Colonic mucosa (tissue), 4 donors: ENCODE measurements at regions not wholly inside any gene's neighbourhood (a gene's known extent, or its start where the extent isn't known, plus 50 kb on each side); places are given as distances from the start of the nearest gene placed in this dataset.
"Not testable (repeated sequence)": the region's sequence is repeated elsewhere in the genome, so short reads cannot be mapped to it uniquely, and the experiment has no call there.

ENCODE experiments used
- DNase-seq: peaks from one replicate; pipeline ENCODE4 v3.0.0-alpha.2; 2020
- H3K27ac ChIP-seq: fragments of 200-600 bp; one replicate; pipeline ENCODE4 v1.8.0; 2021
- H3K27me3 ChIP-seq: fragments of 200-600 bp; one replicate; pipeline ENCODE4 v1.8.0; 2021
- H3K36me3 ChIP-seq: fragments of 200-600 bp; one replicate; pipeline ENCODE4 v1.8.0; 2021
- H3K4me1 ChIP-seq: fragments of 200-600 bp; one replicate; pipeline ENCODE4 v1.8.0; 2021; ENCODE audit warnings: mild to moderate bottlenecking
- H3K4me3 ChIP-seq: fragments of 200-600 bp; one replicate; pipeline ENCODE4 v1.8.0; 2021
- H3K9ac ChIP-seq, 2 donors: one replicate each; pipeline ENCODE4 v1.7.0; 2013; ENCODE audit warnings: control low read depth in 2 of 2, low read depth in 2 of 2, low read length in 2 of 2
- H3K9me3 ChIP-seq: fragments of 200-600 bp; one replicate; pipeline ENCODE4 v1.8.0; 2021
- intact Hi-C: fragments of 100-400 bp; cut with DNase I; formaldehyde crosslinking; loops from one replicate; pipeline ENCODE4 v1.14.1; 2022
- TF ChIP-seq, protein P1 (sequence below): fragments of 200-600 bp; IDR thresholded peaks from one replicate; pipeline ENCODE4 v1.8.0; 2022; ENCODE audit warnings: antibody characterized with exemption, mild to moderate bottlenecking
- donor health status: healthy.
- donor health status: DM: no; HTN: no; CAD: no.
- donor health status: DM: no; HTN: no; CAD: no.

DNA sequence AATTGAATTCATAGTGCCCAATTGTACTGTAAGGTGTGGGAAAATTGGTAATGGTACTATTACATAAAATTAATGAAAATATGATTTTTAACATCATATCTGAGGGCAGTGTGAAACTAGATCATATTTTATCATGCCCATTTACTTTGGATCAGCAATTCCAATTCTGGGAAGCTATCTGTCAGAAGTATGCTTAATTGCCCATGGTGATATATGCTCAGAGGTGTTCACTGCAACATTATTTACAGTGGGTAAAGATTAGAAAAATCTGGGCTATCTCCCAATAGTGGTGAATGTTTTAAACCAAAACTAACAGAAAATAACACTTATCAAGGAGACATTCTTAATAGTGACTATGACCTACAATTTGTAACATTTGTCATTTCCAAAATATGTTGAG is 1260.0 kb downstream of the BRINP3 start:
- no peaks in the 10 kb centered on the region for H3K9me3 ChIP-seq
- no peak overlapping the region for H3K4me3 ChIP-seq
- H3K27ac ChIP-seq, result no peak overlapping the region
- DNase-seq, result no peak
- TF ChIP-seq, protein P1, sequence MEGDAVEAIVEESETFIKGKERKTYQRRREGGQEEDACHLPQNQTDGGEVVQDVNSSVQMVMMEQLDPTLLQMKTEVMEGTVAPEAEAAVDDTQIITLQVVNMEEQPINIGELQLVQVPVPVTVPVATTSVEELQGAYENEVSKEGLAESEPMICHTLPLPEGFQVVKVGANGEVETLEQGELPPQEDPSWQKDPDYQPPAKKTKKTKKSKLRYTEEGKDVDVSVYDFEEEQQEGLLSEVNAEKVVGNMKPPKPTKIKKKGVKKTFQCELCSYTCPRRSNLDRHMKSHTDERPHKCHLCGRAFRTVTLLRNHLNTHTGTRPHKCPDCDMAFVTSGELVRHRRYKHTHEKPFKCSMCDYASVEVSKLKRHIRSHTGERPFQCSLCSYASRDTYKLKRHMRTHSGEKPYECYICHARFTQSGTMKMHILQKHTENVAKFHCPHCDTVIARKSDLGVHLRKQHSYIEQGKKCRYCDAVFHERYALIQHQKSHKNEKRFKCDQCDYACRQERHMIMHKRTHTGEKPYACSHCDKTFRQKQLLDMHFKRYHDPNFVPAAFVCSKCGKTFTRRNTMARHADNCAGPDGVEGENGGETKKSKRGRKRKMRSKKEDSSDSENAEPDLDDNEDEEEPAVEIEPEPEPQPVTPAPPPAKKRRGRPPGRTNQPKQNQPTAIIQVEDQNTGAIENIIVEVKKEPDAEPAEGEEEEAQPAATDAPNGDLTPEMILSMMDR, result no peak
- H3K36me3 ChIP-seq, result no peaks in the 10 kb centered on the region
- no peak overlapping the region for H3K9ac ChIP-seq
- H3K4me1 ChIP-seq, result no peaks in the 10 kb centered on the region
- H3K27me3 ChIP-seq, result no peaks in the 10 kb centered on the region
- intact Hi-C loops, result no loop called here

DNA sequence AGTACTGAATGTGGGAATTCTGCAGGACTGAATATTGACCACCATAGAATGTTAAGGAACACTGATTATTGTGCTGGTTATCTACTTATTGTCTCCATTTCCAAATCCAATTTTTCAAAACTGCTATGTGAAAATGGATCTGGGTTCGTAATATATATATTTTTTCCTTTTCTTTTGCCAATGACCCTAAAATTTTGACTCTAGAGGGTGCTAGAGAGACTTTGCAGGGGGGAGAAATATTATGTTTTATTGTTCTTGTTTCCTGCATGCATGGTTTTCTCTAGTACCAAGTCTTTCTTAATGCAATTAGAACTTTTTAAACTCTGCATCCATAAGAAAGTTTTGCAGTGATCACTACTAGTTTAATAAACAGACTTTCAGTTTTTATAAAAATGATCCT is 1256.9 kb downstream of the BRINP3 start:
- Histone ChIP-seq H3K27ac (no peak overlapping the region), H3K36me3 (no peaks in the 10 kb centered on the region), H3K4me3 (no peak overlapping the region), H3K9ac (no peak overlapping the region), H3K9me3 (no peaks in the 10 kb centered on the region), H3K27me3 (no peaks in the 10 kb centered on the region), H3K4me1 (no peaks in the 10 kb centered on the region)
- DNase-seq, result no peak
- intact Hi-C loops, result no loop called here
- TF ChIP-seq, protein P1, result no peak

DNA sequence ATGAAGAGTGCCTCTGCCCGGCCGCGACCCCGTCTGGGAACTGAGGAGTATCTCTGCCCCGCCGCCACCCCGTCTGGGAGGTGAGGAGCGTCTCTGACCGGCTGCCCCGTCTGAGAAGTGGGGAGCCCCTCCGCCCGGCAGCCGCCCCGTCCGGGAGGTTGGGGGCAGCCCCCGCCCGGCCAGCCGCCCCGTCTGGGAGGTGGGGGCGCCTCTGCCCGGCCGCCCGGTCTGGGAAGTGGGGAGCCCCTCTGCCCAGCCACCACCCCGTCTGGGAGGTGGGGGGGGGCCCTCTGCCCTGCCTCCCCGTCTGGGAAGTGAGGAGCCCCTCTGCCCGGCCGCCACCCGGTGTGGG is 1251.9 kb downstream of the BRINP3 start:
- H3K9me3 ChIP-seq, H3K36me3 ChIP-seq, H3K4me3 ChIP-seq, H3K4me1 ChIP-seq, DNase-seq, H3K27ac ChIP-seq, H3K9ac ChIP-seq, intact Hi-C loops, H3K27me3 ChIP-seq: not testable (repeated sequence)

DNA sequence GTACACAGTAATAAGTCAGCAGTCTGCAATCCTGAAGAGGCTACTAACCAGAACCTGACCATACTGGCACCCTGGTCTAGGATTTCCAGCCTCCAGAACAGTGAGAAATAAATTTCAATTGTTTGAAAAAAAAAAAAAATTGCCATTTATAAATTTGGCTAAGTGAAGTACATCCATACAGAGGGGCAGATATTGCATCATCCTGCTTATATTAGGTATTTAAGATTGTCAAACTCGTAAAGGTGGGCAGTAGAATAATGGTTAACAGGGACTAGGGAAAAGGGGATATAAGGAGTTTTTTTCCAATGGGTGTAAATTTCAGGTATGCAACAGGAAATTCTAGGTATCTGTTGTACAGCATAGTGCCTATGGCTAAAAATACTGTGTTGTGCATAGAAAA is 1250.9 kb downstream of the BRINP3 start:
- Histone ChIP-seq H3K4me3 (no peak overlapping the region), H3K27me3 (no peaks in the 10 kb centered on the region), H3K27ac (no peak overlapping the region), H3K9ac (no peak overlapping the region), H3K9me3 (no peaks in the 10 kb centered on the region), H3K4me1 (no peaks in the 10 kb centered on the region), H3K36me3 (no peaks in the 10 kb centered on the region)
- no peak for DNase-seq
- TF ChIP-seq, protein P1, result no peak
- intact Hi-C loops, result no loop called here

- intact Hi-C loops, result no loop called here
- Histone ChIP-seq H3K4me3 (no peak overlapping the region), H3K9ac (no peak overlapping the region), H3K27ac (no peak overlapping the region), H3K9me3 (no peaks in the 10 kb centered on the region), H3K4me1 (no peaks in the 10 kb centered on the region), H3K36me3 (no peaks in the 10 kb centered on the region), H3K27me3 (no peaks in the 10 kb centered on the region)
- TF ChIP-seq, protein P1, result no peak
- DNase-seq, result no peak
Observed at GRCh38 chr1:189237008-189237407, 1240.7 kb downstream of the BRINP3 start.

DNA sequence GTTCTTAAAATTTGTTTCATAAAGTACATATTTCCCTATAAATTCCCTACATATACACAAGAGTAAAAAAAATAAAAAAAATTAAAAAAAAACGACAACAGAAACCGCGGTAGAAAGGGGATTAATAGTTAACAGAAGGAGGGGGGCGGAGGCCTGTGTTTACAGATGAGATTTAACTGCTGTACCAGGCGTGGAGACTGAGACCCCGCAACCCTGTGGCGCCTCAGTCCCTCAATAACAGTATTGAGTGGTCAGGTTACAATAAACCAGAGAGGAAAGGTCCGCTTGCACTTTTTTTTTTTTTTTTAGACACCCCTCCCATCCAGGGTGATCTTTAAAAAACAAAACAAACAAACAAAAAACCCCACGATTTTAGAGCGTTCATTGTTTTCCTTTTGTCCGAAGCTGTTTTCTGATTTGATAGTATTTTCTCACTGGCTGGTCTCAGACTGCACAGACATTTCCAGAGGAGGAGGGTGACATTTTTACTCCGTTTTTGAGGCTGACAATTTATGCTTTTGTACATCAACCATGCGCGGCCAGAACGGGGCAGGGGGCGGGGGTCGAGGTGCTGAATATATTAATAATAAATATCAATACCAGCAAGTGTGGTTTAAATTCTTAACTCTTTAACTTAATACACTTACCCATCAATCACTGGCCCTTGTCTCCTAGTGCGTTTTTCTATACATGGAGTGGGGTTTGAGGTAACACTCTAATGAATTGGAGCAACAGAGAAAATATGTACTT is 1223.9 kb downstream of the BRINP3 start:
- intact Hi-C loops, result no loop called here
- no peaks in the 10 kb centered on the region for H3K27me3 ChIP-seq
- TF ChIP-seq, protein P1, result no peak

GRCh38 chr1:189261128-189261527 is 1216.5 kb downstream of the BRINP3 start:
- H3K27me3 ChIP-seq, H3K36me3 ChIP-seq, DNase-seq, H3K9ac ChIP-seq, H3K9me3 ChIP-seq, H3K4me1 ChIP-seq, H3K27ac ChIP-seq, intact Hi-C loops, H3K4me3 ChIP-seq: not testable (repeated sequence)

More for the DNA sequence above, 1223.9 kb downstream of the BRINP3 start:
- no peak for DNase-seq
- Histone ChIP-seq H3K9ac (no peak overlapping the region), H3K36me3 (no peaks in the 10 kb centered on the region), H3K27ac (no peak overlapping the region), H3K9me3 (no peaks in the 10 kb centered on the region), H3K4me3 (no peak overlapping the region), H3K4me1 (no peaks in the 10 kb centered on the region)
